GM12878 (cell line): ENCODE measurements at regions not wholly inside any gene's neighbourhood (a gene's known extent, or its start where the extent isn't known, plus 50 kb on each side); places are given as distances from the start of the nearest gene placed in this dataset.
"Not testable (repeated sequence)": the region's sequence is repeated elsewhere in the genome, so short reads cannot be mapped to it uniquely, and the experiment has no call there.

ENCODE experiments used
- ATAC-seq: fragments of 200-7000 bp; cut with Tn5 transposase; 3 replicates; pipeline ENCODE4 v1.9.1; 2020; ENCODE audit warnings: mild to moderate bottlenecking, moderate library complexity
- BruUV-seq: library from RNA; stranded (reverse); fragments of 400-500 nt; replicated peaks from 2 replicates; lab custom pipeline; 2021; lab: Mats Ljungman, UMichigan
- CTCF ChIA-PET: fragments of 300-600 bp; sonication (Branson Sonifier 250); formaldehyde crosslinking; extraction: SDS; loops from one replicate; lab custom pipeline; 2021; ENCODE audit warnings: inconsistent platforms; lab: Yijun Ruan, JAX
- POLR2A ChIA-PET: fragments of 350-600 bp; formaldehyde crosslinking; extraction: SDS; loops from one replicate; lab custom pipeline; 2021; ENCODE audit warnings: inconsistent platforms; lab: Charles Lee
- RAD21 ChIA-PET: fragments of 300-600 bp; sonication (Branson Sonifier 250); formaldehyde crosslinking; loops from one replicate; lab custom pipeline; 2023; ENCODE audit warnings: antibody characterized with exemption; ENCODE audit not compliant: unreplicated experiment; lab: Charles Lee
- SMC1A ChIA-PET: fragments of 300-600 bp; sonication (Branson Sonifier 250); formaldehyde crosslinking; loops from one replicate; lab custom pipeline; 2023; ENCODE audit not compliant: unreplicated experiment, uncharacterized antibody; lab: Charles Lee
- DNase-seq: peaks from one replicate; pipeline ENCODE4 v3.0.0-alpha.2; 2011; ENCODE audit warnings: low read depth, low spot score
- FAIRE-seq: peaks from 3 replicates; lab custom pipeline; 2011; peaks lifted over from hg19 to GRCh38; lab: Jason Lieb, UNC
- H2AFZ ChIP-seq: 2 replicates; pipeline ENCODE4 v1.6.0; 2011; ENCODE audit warnings: low read depth, low read length, control low read depth; ENCODE audit not compliant: control insufficient read depth
- H3K27ac ChIP-seq: 2 replicates; pipeline ENCODE4 v1.5.1; 2011; ENCODE audit warnings: control low read depth; ENCODE audit not compliant: control insufficient read depth, insufficient read depth
- H3K27me3 ChIP-seq, 2 experiments: replicated peaks in 1 of 2; 2 replicates each; pipeline versions ENCODE4 v1.6.0 to v1.6.1; 2011; ENCODE audit warnings: low read length in 1 of 2; ENCODE audit not compliant: control insufficient read depth in 2 of 2, insufficient read depth in 2 of 2
- H3K36me3 ChIP-seq, 2 experiments: 2 replicates each; pipeline ENCODE4 v1.5.1; 2011; ENCODE audit warnings: low read length in 1 of 2; ENCODE audit not compliant: control insufficient read depth in 2 of 2, insufficient read depth in 2 of 2
- H3K4me1 ChIP-seq: 2 replicates; pipeline ENCODE4 v1.6.1; 2011; ENCODE audit warnings: mild to moderate bottlenecking, low read length, moderate library complexity, mixed read lengths; ENCODE audit not compliant: control insufficient read depth, insufficient read depth
- H3K4me2 ChIP-seq: 2 replicates; pipeline ENCODE4 v1.6.0; 2011; ENCODE audit warnings: control low read depth; ENCODE audit not compliant: control insufficient read depth, insufficient read depth
- H3K4me3 ChIP-seq: fragments of 200-600 bp; sonication (generic); 2 replicates; pipeline ENCODE4 v1.5.1; 2016
- H3K79me2 ChIP-seq: 2 replicates; pipeline ENCODE4 v1.6.0; 2011; ENCODE audit warnings: low read length; ENCODE audit not compliant: control insufficient read depth, insufficient read depth
- H3K9ac ChIP-seq: 2 replicates; pipeline ENCODE4 v1.8.0; 2011; ENCODE audit warnings: low read length, control low read depth, mixed read lengths; ENCODE audit not compliant: control insufficient read depth, insufficient read depth
- H3K9me3 ChIP-seq: replicated peaks from 3 replicates; pipeline ENCODE4 v1.5.1; 2011; ENCODE audit warnings: mild to moderate bottlenecking, low read length; ENCODE audit not compliant: control insufficient read depth, insufficient read depth
- H4K20me1 ChIP-seq: 2 replicates; pipeline ENCODE4 v1.6.0; 2011; ENCODE audit not compliant: control insufficient read depth, insufficient read depth
- ATF2 ChIP-seq: IDR thresholded peaks from 2 replicates; pipeline ENCODE4 v1.6.1; 2012; ENCODE audit warnings: low read length, inconsistent platforms
- BMI1 ChIP-seq: fragments of 450-650 bp; IDR thresholded peaks from 2 replicates; pipeline ENCODE4 v1.6.1; 2016; ENCODE audit warnings: mild to moderate bottlenecking, moderate library complexity, borderline replicate concordance
- KLF5 ChIP-seq: fragments of 450-650 bp; IDR thresholded peaks from 2 replicates; pipeline ENCODE4 v1.6.1; 2014; ENCODE audit warnings: mild to moderate bottlenecking; ENCODE audit not compliant: partially characterized antibody
- SIX5 ChIP-seq: IDR thresholded peaks from 2 replicates; pipeline ENCODE4 v1.6.1; 2011; ENCODE audit warnings: mild to moderate bottlenecking, low read depth, low read length, moderate library complexity; ENCODE audit not compliant: severe bottlenecking
- ZBTB11 ChIP-seq: fragments of 450-650 bp; formaldehyde crosslinking; IDR thresholded peaks from 2 replicates; pipeline ENCODE4 v1.5.0; 2022; ENCODE audit warnings: mild to moderate bottlenecking, missing genetic modification characterization
- ZNF207 ChIP-seq: fragments of 450-650 bp; IDR thresholded peaks from 2 replicates; pipeline ENCODE4 v1.6.1; 2014; ENCODE audit warnings: antibody characterized with exemption, mild to moderate bottlenecking, borderline replicate concordance
- WGBS: methylation state at CpG from one replicate; pipeline ENCODE4 v1.1.6; 2016; ENCODE audit warnings: low lambda C conversion rate; ENCODE audit not compliant: insufficient replicate concordance, insufficient coverage; ENCODE audit errors: missing lambda C conversion rate; 5-methylcytosine and 5-hydroxymethylcytosine counted together
- in situ Hi-C: fragments of 300-500 bp; cut with MboI; formaldehyde crosslinking; loops from 9 replicates; pipeline ENCODE4 v1.14.3; 2018; ENCODE audit warnings: mixed read lengths
- intact Hi-C: fragments of 100-400 bp; cut with micrococcal nuclease; formaldehyde crosslinking; loops from one replicate; pipeline ENCODE4 v1.14.2; 2022; ENCODE audit not compliant: unreplicated experiment

- ChIA-PET POLR2A (no interaction called here), RAD21 (no interaction called here), CTCF (no interaction called here), SMC1A (no interaction called here)
- 29% methylated on average over 3 of the region's 3 CpGs for WGBS
- TF ChIP-seq ZBTB11 (CRISPR knock-in tag) (no peak), BMI1 (no peak), ATF2 (no peak), ZNF207 (no peak), SIX5 (no peak), KLF5 (no peak)
- H3K79me2 ChIP-seq = no peaks in the 10 kb centered on the region
- intact Hi-C loops (no loop called here), in situ Hi-C loops (no loop called here)
- H3K27me3 ChIP-seq = no peaks in the 10 kb centered on the region
- H3K4me2 ChIP-seq = no peak overlapping the region
- H4K20me1 ChIP-seq = no peaks in the 10 kb centered on the region
- peaks cover 1% of the 10 kb centered on the region; the same call in 1 of the 3 replicates for H3K9me3 ChIP-seq
- ATAC-seq (no peak), FAIRE-seq (no peak), DNase-seq (no peak)
- BruUV-seq = no TSS peak
- no peak overlapping the region for H2AFZ ChIP-seq
- no peak overlapping the region for H3K9ac ChIP-seq
- no peak overlapping the region for H3K27ac ChIP-seq
- no peaks in the 10 kb centered on the region for H3K4me1 ChIP-seq
- no peak overlapping the region for H3K4me3 ChIP-seq
- no peaks in the 10 kb centered on the region for H3K36me3 ChIP-seq
Measured at GRCh38 chr12:131199221-131199620, 245.5 kb downstream of the ADGRD1 start.

- H3K4me1 ChIP-seq, H3K36me3 ChIP-seq, POLR2A ChIA-PET, BruUV-seq, H4K20me1 ChIP-seq, in situ Hi-C loops, intact Hi-C loops, CTCF ChIA-PET, SMC1A ChIA-PET, DNase-seq, H3K4me3 ChIP-seq, H2AFZ ChIP-seq, ATAC-seq, FAIRE-seq, H3K27me3 ChIP-seq, H3K9me3 ChIP-seq, RAD21 ChIA-PET, H3K79me2 ChIP-seq, H3K9ac ChIP-seq, H3K27ac ChIP-seq, H3K4me2 ChIP-seq: not testable (repeated sequence)
- no CpG with 5 or more reads among the region's 20 CpGs for WGBS
Measured at GRCh38 chr12:131201912-131202311, 248.2 kb downstream of the ADGRD1 start.
